Karpas-422 (cell line): ENCODE measurements at regions not wholly inside any gene's neighbourhood (a gene's known extent, or its start where the extent isn't known, plus 50 kb on each side); places are given as distances from the start of the nearest gene placed in this dataset.
A peak's percentile ranks its signal among the peaks of the same experiment; 100 is the strongest.

ENCODE experiments used
- DNase-seq: peaks from one replicate; pipeline ENCODE4 v3.0.0-alpha.2; 2015
- H2AFZ ChIP-seq: fragments of 200-600 bp; sonication (generic); 2 replicates; pipeline ENCODE4 v1.6.1; 2014; ENCODE audit warnings: antibody characterized with exemption, low read length, mixed read lengths
- H3K27ac ChIP-seq: fragments of 200-600 bp; sonication (generic); 2 replicates; pipeline ENCODE4 v1.5.1; 2014; ENCODE audit warnings: mild to moderate bottlenecking, low read length, moderate library complexity
- H3K27me3 ChIP-seq: fragments of 200-600 bp; sonication (generic); 2 replicates; pipeline ENCODE4 v1.6.1; 2014; ENCODE audit warnings: low read length, mixed read lengths
- H3K36me3 ChIP-seq: fragments of 200-600 bp; sonication (generic); 2 replicates; pipeline ENCODE4 v1.6.1; 2014; ENCODE audit warnings: low read length, mixed read lengths; ENCODE audit not compliant: insufficient read depth
- H3K4me1 ChIP-seq: fragments of 200-600 bp; sonication (generic); 2 replicates; pipeline ENCODE4 v1.6.1; 2014; ENCODE audit warnings: mild to moderate bottlenecking, low read length, mixed read lengths
- H3K4me2 ChIP-seq: fragments of 200-600 bp; sonication (generic); 2 replicates; pipeline ENCODE4 v1.6.1; 2014; ENCODE audit warnings: low read length, low read depth, mild to moderate bottlenecking; ENCODE audit not compliant: poor library complexity, severe bottlenecking
- H3K4me3 ChIP-seq: fragments of 200-600 bp; sonication (generic); 2 replicates; pipeline ENCODE4 v1.5.1; 2014; ENCODE audit warnings: mild to moderate bottlenecking, antibody characterized with exemption, low read length, mixed read lengths
- H3K79me2 ChIP-seq: fragments of 200-600 bp; sonication (generic); 2 replicates; pipeline ENCODE4 v1.6.1; 2014; ENCODE audit warnings: mild to moderate bottlenecking, low read length, mixed read lengths
- H3K9ac ChIP-seq: fragments of 200-600 bp; sonication (generic); 2 replicates; pipeline ENCODE4 v1.6.0; 2014; ENCODE audit warnings: low read length
- H3K9me2 ChIP-seq: fragments of 200-600 bp; sonication (generic), shearing (Covaris generic); replicated peaks from 2 replicates; pipeline ENCODE4 v1.6.0; 2014; ENCODE audit warnings: mild to moderate bottlenecking, low read length, moderate library complexity; ENCODE audit not compliant: insufficient read depth
- H3K9me3 ChIP-seq: fragments of 300-700, 200-600 bp; sonication (generic); 2 replicates; pipeline ENCODE4 v1.6.1; 2014; ENCODE audit warnings: low read length, mixed read lengths
- H4K20me1 ChIP-seq: fragments of 200-600 bp; sonication (generic); 2 replicates; pipeline ENCODE4 v1.6.1; 2014; ENCODE audit warnings: mild to moderate bottlenecking, antibody characterized with exemption, low read length, low read depth; ENCODE audit not compliant: insufficient read depth

- no peaks in the 10 kb centered on the region for H3K4me1 ChIP-seq
- no peaks in the 10 kb centered on the region for H4K20me1 ChIP-seq
- H3K27me3 ChIP-seq, result no peaks in the 10 kb centered on the region
- no peak overlapping the region for H3K27ac ChIP-seq
- H3K36me3 ChIP-seq, result no peaks in the 10 kb centered on the region
- H2AFZ ChIP-seq, result no peak overlapping the region
- H3K9me3 ChIP-seq, result no peaks in the 10 kb centered on the region
- no peaks in the 10 kb centered on the region for H3K79me2 ChIP-seq
- H3K9ac ChIP-seq, result no peak overlapping the region
- peak; percentile 71 for DNase-seq
- H3K4me3 ChIP-seq, result no peak overlapping the region
- no peaks in the 10 kb centered on the region for H3K9me2 ChIP-seq
- no peak overlapping the region for H3K4me2 ChIP-seq
Measured at GRCh38 chr6:122033564-122034181, 365.8 kb upstream of the HSF2 start.

- H3K36me3 ChIP-seq, result no peaks in the 10 kb centered on the region
- no peaks in the 10 kb centered on the region for H3K9me2 ChIP-seq
- H3K27me3 ChIP-seq, result no peaks in the 10 kb centered on the region
- no peak overlapping the region for H3K4me2 ChIP-seq
- no peaks in the 10 kb centered on the region for H4K20me1 ChIP-seq
- H3K4me1 ChIP-seq, result no peaks in the 10 kb centered on the region
- DNase-seq, result no peak
- H3K79me2 ChIP-seq, result no peaks in the 10 kb centered on the region
- H3K4me3 ChIP-seq, result no peak overlapping the region
- no peaks in the 10 kb centered on the region for H3K9me3 ChIP-seq
- no peak overlapping the region for H2AFZ ChIP-seq
- H3K27ac ChIP-seq, result no peak overlapping the region
- no peak overlapping the region for H3K9ac ChIP-seq
Measured at GRCh38 chr6:122035173-122035572, 364.3 kb upstream of the HSF2 start.

- Histone ChIP-seq H3K79me2 (no peaks in the 10 kb centered on the region), H3K9me2 (no peaks in the 10 kb centered on the region), H3K4me1 (no peaks in the 10 kb centered on the region), H3K9ac (no peak overlapping the region), H2AFZ (no peak overlapping the region), H3K9me3 (no peaks in the 10 kb centered on the region), H3K27ac (no peak overlapping the region), H3K36me3 (no peaks in the 10 kb centered on the region), H4K20me1 (no peaks in the 10 kb centered on the region), H3K27me3 (no peaks in the 10 kb centered on the region), H3K4me2 (no peak overlapping the region), H3K4me3 (no peak overlapping the region)
- DNase-seq, result no peak
Measured at GRCh38 chr6:122040261-122040660, 359.2 kb upstream of the HSF2 start.

GRCh38 chr6:122042380-122042779 lies 357.1 kb upstream of the HSF2 start:
- no peaks in the 10 kb centered on the region for H3K4me1 ChIP-seq
- no peaks in the 10 kb centered on the region for H4K20me1 ChIP-seq
- DNase-seq, result no peak
- H3K4me3 ChIP-seq, result no peak overlapping the region
- no peaks in the 10 kb centered on the region for H3K36me3 ChIP-seq
- no peaks in the 10 kb centered on the region for H3K27me3 ChIP-seq
- H3K9me3 ChIP-seq, result no peaks in the 10 kb centered on the region
- H3K9ac ChIP-seq, result no peak overlapping the region
- no peak overlapping the region for H3K27ac ChIP-seq
- H3K79me2 ChIP-seq, result no peaks in the 10 kb centered on the region
- no peak overlapping the region for H2AFZ ChIP-seq
- H3K9me2 ChIP-seq, result no peaks in the 10 kb centered on the region
- no peak overlapping the region for H3K4me2 ChIP-seq

- Histone ChIP-seq H3K27me3 (no peaks in the 10 kb centered on the region), H3K4me3 (no peak overlapping the region), H3K9me3 (no peaks in the 10 kb centered on the region), H3K4me2 (no peak overlapping the region), H3K79me2 (no peaks in the 10 kb centered on the region), H3K27ac (no peak overlapping the region), H3K4me1 (no peaks in the 10 kb centered on the region), H3K9me2 (no peaks in the 10 kb centered on the region), H2AFZ (no peak overlapping the region), H3K9ac (no peak overlapping the region), H3K36me3 (no peaks in the 10 kb centered on the region), H4K20me1 (no peaks in the 10 kb centered on the region)
- no peak for DNase-seq
Measured at GRCh38 chr6:122042960-122043735, 356.3 kb upstream of the HSF2 start.

GRCh38 chr6:122048570-122048969 lies 350.9 kb upstream of the HSF2 start:
- no peaks in the 10 kb centered on the region for H3K36me3 ChIP-seq
- H3K9ac ChIP-seq, result no peak overlapping the region
- H3K4me1 ChIP-seq, result peaks cover 5% of the 10 kb centered on the region; the same call in 1 of the 2 replicates
- H3K9me2 ChIP-seq, result no peaks in the 10 kb centered on the region
- no peaks in the 10 kb centered on the region; the same call in 1 of the 2 replicates for H3K27me3 ChIP-seq
- no peak overlapping the region for H2AFZ ChIP-seq
- H4K20me1 ChIP-seq, result no peaks in the 10 kb centered on the region
- H3K4me2 ChIP-seq, result no peak overlapping the region
- H3K27ac ChIP-seq, result no peak overlapping the region
- DNase-seq, result no peak
- H3K4me3 ChIP-seq, result no peak overlapping the region
- no peaks in the 10 kb centered on the region for H3K9me3 ChIP-seq
- no peaks in the 10 kb centered on the region for H3K79me2 ChIP-seq

GRCh38 chr6:122049341-122049740 lies 350.1 kb upstream of the HSF2 start:
- no peaks in the 10 kb centered on the region; the same call in 1 of the 2 replicates for H3K27me3 ChIP-seq
- no peak overlapping the region for H3K9ac ChIP-seq
- H3K36me3 ChIP-seq, result no peaks in the 10 kb centered on the region
- H3K4me1 ChIP-seq, result peaks cover 9% of the 10 kb centered on the region; the same call in 1 of the 2 replicates
- no peak overlapping the region for H3K27ac ChIP-seq
- no peak overlapping the region for H2AFZ ChIP-seq
- H3K4me3 ChIP-seq, result no peak overlapping the region
- H3K4me2 ChIP-seq, result no peak overlapping the region
- no peaks in the 10 kb centered on the region for H4K20me1 ChIP-seq
- H3K9me3 ChIP-seq, result no peaks in the 10 kb centered on the region
- no peaks in the 10 kb centered on the region for H3K9me2 ChIP-seq
- no peak for DNase-seq
- H3K79me2 ChIP-seq, result no peaks in the 10 kb centered on the region

GRCh38 chr6:122050242-122050755 lies 349.2 kb upstream of the HSF2 start:
- Histone ChIP-seq H3K4me1 (peaks cover 9% of the 10 kb centered on the region; the same call in 1 of the 2 replicates), H3K9me3 (no peaks in the 10 kb centered on the region), H3K9ac (no peak overlapping the region)

More at GRCh38 chr6:122050242-122050755, 349.2 kb upstream of the HSF2 start:
- no peak overlapping the region for H2AFZ ChIP-seq
- H3K4me2 ChIP-seq, result no peak overlapping the region
- no peaks in the 10 kb centered on the region; the same call in 1 of the 2 replicates for H3K27me3 ChIP-seq
- no peaks in the 10 kb centered on the region for H3K36me3 ChIP-seq
- DNase-seq, result no peak
- H3K79me2 ChIP-seq, result no peaks in the 10 kb centered on the region
- no peak overlapping the region for H3K4me3 ChIP-seq
- no peaks in the 10 kb centered on the region for H4K20me1 ChIP-seq
- H3K9me2 ChIP-seq, result no peaks in the 10 kb centered on the region
- H3K27ac ChIP-seq, result no peak overlapping the region
